ENCODE measurements at regions not wholly inside any gene's neighbourhood (a gene's known extent, or its start where the extent isn't known, plus 50 kb on each side); places are given as distances from the start of the nearest gene placed in this dataset.

DNA sequence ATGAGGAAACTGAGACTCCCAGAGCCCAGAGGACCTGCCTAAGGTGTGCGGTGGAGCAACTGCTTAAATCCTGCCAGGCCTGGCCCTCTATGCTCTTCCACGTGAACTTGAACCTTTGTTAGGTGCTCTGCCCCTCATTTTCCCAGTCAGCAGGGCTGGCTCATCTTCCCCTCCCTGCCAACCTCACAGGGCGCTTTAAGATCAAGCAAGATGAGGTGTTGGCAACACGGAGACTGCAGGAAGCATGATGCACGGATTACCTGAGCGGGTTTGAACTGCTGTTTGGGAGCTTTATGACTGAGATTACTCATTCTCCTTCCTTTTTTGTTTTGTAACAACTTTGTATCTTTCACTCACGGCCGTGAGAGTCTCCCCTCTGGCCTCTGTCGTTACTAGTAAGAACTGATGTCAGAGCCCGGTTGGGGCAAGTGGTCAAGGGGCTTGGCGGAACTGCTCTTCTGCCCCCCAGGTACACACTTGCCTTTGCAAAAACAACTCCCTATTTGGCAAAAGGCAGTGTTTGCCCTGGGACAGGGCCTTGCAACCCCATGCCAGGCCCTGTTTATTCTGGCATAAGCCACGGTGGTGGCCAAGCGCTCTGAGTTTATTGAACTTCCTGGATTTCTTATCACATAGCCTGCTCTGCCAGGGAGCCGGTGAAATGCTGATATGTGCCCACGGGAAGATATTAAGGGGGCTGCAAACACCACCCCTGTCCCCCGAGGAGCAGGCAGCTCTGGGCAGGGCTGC lies 127.8 kb downstream of the INHBB start:
- DNase-seq (ENCODE audit: low read depth in 2 of 2) = peak in 1 of 2 donors; percentile 59

DNA sequence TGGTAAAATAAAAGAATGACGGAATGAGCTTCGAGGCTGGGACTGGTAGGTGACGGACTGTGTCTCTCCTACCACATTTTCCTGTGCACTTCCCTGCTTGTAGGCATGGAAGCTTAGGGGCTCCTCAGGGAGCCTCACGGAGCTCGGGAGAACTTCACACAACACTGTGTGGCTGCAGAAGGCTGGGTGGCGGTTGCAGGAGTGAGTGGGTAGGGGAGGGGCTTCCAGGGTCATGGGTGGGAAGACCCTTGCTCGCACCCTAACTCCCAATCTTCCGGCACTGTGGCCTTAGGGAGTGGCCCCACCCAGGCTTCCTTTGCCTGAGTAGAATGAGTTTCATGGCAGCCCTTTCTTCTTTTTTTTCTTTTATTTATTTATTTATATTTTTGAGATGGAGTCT lies 128.6 kb downstream of the INHBB start:
- no peak for DNase-seq (ENCODE audit: low read depth in 2 of 2)

DNA sequence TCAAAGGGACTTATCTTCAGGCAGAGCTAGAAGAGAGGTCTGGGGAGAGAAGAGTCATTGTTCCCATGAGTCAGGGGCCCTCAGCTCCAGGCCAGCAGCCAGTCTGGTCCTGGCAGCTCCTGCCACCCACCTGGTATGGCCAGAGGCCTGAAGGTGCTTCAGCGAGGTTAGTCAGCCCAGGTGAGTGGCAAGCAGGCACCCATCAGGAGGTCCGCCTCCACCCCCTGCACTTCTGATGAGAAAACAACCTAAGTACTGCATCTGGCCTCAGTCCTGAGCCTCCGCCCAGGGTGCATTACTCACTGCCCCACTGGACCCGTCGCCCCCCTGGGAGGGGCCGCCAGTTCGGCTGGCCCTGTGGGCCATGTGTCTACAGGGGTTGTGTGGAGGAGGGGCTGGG lies 130.2 kb downstream of the INHBB start:
- no peak for DNase-seq (ENCODE audit: low read depth in 2 of 2)

GRCh38 chr2:120477198-120477597 lies 131.3 kb downstream of the INHBB start:
- DNase-seq (ENCODE audit: low read depth in 2 of 2) = no peak

DNA sequence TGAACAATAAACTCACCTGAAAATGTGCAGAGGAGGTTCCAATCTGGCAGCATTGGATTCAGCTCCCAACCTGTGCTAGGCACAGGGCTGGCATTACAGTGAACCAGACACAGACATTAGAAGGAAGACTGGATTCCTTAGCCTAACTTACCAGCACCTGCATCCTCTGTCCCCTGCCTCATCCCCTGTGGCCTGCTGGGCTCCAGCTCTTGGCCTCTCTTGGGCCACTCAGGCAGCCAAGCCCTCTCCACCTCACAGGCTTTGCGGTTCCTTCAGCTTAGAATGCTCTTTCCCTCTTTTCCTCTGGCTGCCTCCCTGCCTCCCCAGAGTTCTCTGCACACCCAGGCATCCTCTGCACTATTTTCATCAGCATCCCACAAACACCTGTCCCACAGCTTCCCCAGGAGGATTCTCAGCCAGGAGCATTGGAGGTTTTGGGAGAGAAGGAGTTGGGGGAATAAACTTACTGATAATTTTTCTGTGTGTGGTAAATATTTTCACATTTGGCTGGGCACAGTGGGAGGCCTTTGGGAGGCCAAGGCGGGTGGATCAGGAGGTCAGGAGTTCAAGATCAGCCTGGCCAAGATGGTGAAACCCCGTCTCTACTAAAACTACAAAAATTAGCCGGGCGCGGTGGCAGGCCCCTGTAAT lies 132.0 kb downstream of the INHBB start:
- no peak for DNase-seq (ENCODE audit: low read depth in 2 of 2)

DNA sequence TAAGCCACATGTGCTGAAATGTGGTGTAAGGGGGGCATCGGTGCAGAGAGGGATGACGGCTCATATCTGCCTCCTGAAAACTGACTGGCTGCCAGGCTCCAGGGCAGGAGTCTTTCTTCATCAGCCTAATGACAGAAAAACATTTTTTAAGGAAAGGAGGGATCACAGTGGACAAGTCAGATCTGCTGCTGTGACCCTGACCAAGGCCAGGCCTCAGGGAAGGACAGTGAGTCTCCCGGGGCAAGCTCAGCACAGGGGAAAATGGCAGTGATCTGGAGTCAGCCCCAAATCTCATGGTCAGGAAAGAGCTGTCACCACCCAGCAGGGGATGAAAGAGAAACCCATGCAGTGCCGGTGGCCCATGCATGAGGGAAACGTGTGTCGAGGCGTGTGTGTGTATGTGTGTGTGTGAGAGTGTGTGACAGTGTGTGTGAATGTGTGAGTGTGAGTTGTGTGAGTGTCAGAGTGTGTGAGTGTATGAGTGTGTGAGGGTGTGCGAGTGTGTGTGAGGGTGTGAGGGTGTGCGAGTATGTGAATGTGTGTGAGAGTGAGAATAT lies 134.5 kb downstream of the INHBB start:
- peak in 1 of 2 donors; percentile 30 for DNase-seq (ENCODE audit: low read depth in 2 of 2)

- DNase-seq (ENCODE audit: low read depth in 2 of 2) = no peak
These were observed 135.0 kb downstream of the INHBB start for GRCh38 chr2:120480903-120481445.

GRCh38 chr2:120481446-120482194 lies 135.7 kb downstream of the INHBB start:
- DNase-seq (ENCODE audit: low read depth in 2 of 2) = no peak

DNA sequence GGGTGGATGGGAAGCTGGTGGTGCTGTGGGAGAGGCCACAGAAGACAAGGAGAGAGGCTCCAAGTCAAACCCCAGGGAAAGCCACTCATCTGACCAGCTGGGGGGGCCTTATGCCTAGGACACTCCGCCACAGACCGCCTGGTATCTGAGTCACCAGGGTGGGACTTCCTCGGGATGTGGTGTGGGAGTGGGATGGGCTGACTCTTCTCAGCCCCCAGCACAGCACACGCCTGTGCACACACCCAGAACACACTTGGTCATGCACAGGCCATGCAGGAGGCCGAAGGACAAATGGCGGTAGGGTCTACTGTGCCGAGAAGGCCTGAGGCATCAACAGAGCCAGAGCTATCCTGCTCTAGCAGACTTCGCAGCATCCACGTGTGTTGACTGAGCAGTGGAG lies 136.4 kb downstream of the INHBB start:
- no peak for DNase-seq (ENCODE audit: low read depth in 2 of 2)

GRCh38 chr2:120483355-120483754 lies 137.4 kb downstream of the INHBB start:
- DNase-seq (ENCODE audit: low read depth in 2 of 2) = no peak

- DNase-seq (ENCODE audit: low read depth in 2 of 2) = no peak
These were observed 139.2 kb downstream of the INHBB start for GRCh38 chr2:120485096-120485495.

GRCh38 chr2:120486441-120486840 lies 140.5 kb downstream of the INHBB start:
- DNase-seq (ENCODE audit: low read depth in 2 of 2) = no peak

DNA sequence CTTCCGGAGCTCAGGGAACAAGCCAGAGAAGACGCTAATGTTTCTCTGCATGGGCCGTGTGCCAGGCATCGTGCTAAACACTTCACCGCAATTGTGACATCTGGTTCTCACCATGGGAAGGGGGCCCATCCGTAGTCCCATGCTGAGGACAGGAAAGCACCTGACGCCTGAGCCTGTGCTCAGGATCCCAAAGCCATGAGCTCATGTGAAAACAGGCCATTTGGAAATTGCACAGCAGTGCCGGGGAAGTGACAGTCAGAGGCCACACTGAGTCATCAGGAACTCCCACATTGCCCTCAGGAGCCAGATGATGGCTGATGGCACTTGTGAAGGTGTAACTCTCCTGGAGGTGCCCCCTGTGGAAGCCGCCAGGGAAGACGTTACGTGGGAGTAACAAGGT lies 141.0 kb downstream of the INHBB start:
- peak; percentile 15 to 95 for DNase-seq (ENCODE audit: low read depth in 2 of 2)

DNA sequence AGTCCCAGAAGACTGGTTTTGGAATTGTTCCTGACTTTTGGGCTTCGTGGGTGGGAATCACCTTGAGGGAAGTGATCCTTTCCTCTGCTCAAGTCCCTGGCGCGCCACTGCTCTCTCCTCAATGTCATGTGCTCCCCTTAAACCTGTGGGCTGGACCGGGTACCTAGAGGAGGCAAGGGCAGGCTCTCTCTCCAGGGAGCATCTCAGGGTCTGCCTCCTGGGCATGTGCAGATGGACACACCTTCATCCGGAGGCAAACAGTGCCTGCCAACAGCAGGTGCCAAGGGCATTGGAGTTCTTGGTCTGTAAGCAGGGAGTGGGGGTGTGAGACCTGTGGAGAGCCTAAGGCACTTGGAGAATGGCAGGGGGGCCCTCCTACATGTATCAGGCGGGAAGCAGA lies 142.6 kb downstream of the INHBB start:
- DNase-seq (ENCODE audit: low read depth in 2 of 2) = no peak

GRCh38 chr2:120489023-120489422 lies 143.1 kb downstream of the INHBB start:
- DNase-seq (ENCODE audit: low read depth in 2 of 2) = no peak

- DNase-seq (ENCODE audit: low read depth in 2 of 2) = no peak
These were observed 144.3 kb downstream of the INHBB start for GRCh38 chr2:120490091-120490798.

- no peak for DNase-seq (ENCODE audit: low read depth in 2 of 2)
These were observed 145.2 kb downstream of the INHBB start for GRCh38 chr2:120491111-120491625.

GRCh38 chr2:120493231-120493630 lies 147.3 kb downstream of the INHBB start:
- no peak for DNase-seq (ENCODE audit: low read depth in 2 of 2)

DNA sequence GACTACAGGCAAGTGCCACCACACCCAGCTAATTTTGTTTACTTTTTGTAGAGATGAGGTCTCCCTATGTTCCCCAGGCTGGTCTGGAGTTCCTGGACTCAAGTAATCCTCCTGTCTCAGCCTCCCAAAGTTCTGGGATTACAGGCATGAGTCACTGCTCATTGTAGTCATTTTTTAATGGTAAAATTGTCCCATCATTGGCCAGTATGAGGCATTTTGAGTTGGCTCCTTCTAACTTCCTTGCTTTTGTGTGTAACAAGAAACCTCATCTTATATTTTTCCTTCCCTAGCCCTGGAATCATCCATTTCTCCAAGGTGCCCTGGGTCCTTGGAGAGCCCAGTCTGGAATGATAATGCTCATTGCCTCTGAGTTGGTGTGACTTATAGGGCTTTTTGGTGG lies 148.5 kb downstream of the INHBB start:
- DNase-seq (ENCODE audit: low read depth in 2 of 2) = no peak

DNA sequence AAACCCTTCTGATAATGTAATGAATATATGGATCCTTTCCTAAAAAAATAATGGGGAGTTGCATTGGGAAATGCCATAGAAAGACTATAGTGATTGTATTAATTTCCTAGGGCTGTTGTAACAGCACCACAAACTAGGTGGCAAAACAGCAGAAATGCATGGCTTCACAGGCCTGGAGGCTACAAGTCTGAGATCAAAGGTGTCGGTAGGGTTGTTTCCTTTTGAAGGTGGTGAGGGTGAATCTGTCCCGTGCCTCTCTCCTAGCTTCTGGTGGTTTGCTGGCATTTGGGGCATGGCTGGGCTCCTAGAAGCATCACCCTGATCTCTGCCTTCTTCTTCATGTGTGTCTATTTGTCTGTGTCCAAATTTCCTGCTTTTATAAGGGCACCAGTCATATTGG lies 149.7 kb downstream of the INHBB start:
- DNase-seq (ENCODE audit: low read depth in 2 of 2) = no peak

GRCh38 chr2:120496235-120496634 lies 150.3 kb downstream of the INHBB start:
- no peak for DNase-seq (ENCODE audit: low read depth in 2 of 2)
